GM12878 (cell line): ENCODE measurements at regions not wholly inside any gene's neighbourhood (a gene's known extent, or its start where the extent isn't known, plus 50 kb on each side); places are given as distances from the start of the nearest gene placed in this dataset.

Experiments used
- ATAC-seq: fragments of 200-7000 bp; cut with Tn5 transposase; 3 replicates; pipeline ENCODE4 v1.9.1; 2020; ENCODE audit warnings: mild to moderate bottlenecking, moderate library complexity
- BruUV-seq: library from RNA; stranded (reverse); fragments of 400-500 nt; replicated peaks from 2 replicates; lab custom pipeline; 2021; lab: Mats Ljungman, UMichigan
- CTCF ChIA-PET: fragments of 300-600 bp; sonication (Branson Sonifier 250); formaldehyde crosslinking; extraction: SDS; loops from one replicate; lab custom pipeline; 2021; ENCODE audit warnings: inconsistent platforms; lab: Yijun Ruan, JAX
- POLR2A ChIA-PET: fragments of 350-600 bp; formaldehyde crosslinking; extraction: SDS; loops from one replicate; lab custom pipeline; 2021; ENCODE audit warnings: inconsistent platforms; lab: Charles Lee
- RAD21 ChIA-PET: fragments of 300-600 bp; sonication (Branson Sonifier 250); formaldehyde crosslinking; loops from one replicate; lab custom pipeline; 2023; ENCODE audit warnings: antibody characterized with exemption; ENCODE audit not compliant: unreplicated experiment; lab: Charles Lee
- SMC1A ChIA-PET: fragments of 300-600 bp; sonication (Branson Sonifier 250); formaldehyde crosslinking; loops from one replicate; lab custom pipeline; 2023; ENCODE audit not compliant: unreplicated experiment, uncharacterized antibody; lab: Charles Lee
- DNase-seq: peaks from one replicate; pipeline ENCODE4 v3.0.0-alpha.2; 2011; ENCODE audit warnings: low read depth, low spot score
- FAIRE-seq: peaks from 3 replicates; lab custom pipeline; 2011; peaks lifted over from hg19 to GRCh38; lab: Jason Lieb, UNC
- H2AFZ ChIP-seq: 2 replicates; pipeline ENCODE4 v1.6.0; 2011; ENCODE audit warnings: low read depth, low read length, control low read depth; ENCODE audit not compliant: control insufficient read depth
- H3K27ac ChIP-seq: 2 replicates; pipeline ENCODE4 v1.5.1; 2011; ENCODE audit warnings: control low read depth; ENCODE audit not compliant: control insufficient read depth, insufficient read depth
- H3K27me3 ChIP-seq, 2 experiments: replicated peaks in 1 of 2; 2 replicates each; pipeline versions ENCODE4 v1.6.0 to v1.6.1; 2011; ENCODE audit warnings: low read length in 1 of 2; ENCODE audit not compliant: control insufficient read depth in 2 of 2, insufficient read depth in 2 of 2
- H3K36me3 ChIP-seq, 2 experiments: 2 replicates each; pipeline ENCODE4 v1.5.1; 2011; ENCODE audit warnings: low read length in 1 of 2; ENCODE audit not compliant: control insufficient read depth in 2 of 2, insufficient read depth in 2 of 2
- H3K4me1 ChIP-seq: 2 replicates; pipeline ENCODE4 v1.6.1; 2011; ENCODE audit warnings: mild to moderate bottlenecking, low read length, moderate library complexity, mixed read lengths; ENCODE audit not compliant: control insufficient read depth, insufficient read depth
- H3K4me2 ChIP-seq: 2 replicates; pipeline ENCODE4 v1.6.0; 2011; ENCODE audit warnings: control low read depth; ENCODE audit not compliant: control insufficient read depth, insufficient read depth
- H3K4me3 ChIP-seq: fragments of 200-600 bp; sonication (generic); 2 replicates; pipeline ENCODE4 v1.5.1; 2016
- H3K79me2 ChIP-seq: 2 replicates; pipeline ENCODE4 v1.6.0; 2011; ENCODE audit warnings: low read length; ENCODE audit not compliant: control insufficient read depth, insufficient read depth
- H3K9ac ChIP-seq: 2 replicates; pipeline ENCODE4 v1.8.0; 2011; ENCODE audit warnings: low read length, control low read depth, mixed read lengths; ENCODE audit not compliant: control insufficient read depth, insufficient read depth
- H3K9me3 ChIP-seq: replicated peaks from 3 replicates; pipeline ENCODE4 v1.5.1; 2011; ENCODE audit warnings: mild to moderate bottlenecking, low read length; ENCODE audit not compliant: control insufficient read depth, insufficient read depth
- H4K20me1 ChIP-seq: 2 replicates; pipeline ENCODE4 v1.6.0; 2011; ENCODE audit not compliant: control insufficient read depth, insufficient read depth
- BCL3 ChIP-seq: IDR thresholded peaks from 2 replicates; pipeline ENCODE4 v1.6.1; 2011; ENCODE audit warnings: borderline replicate concordance, low read depth, mild to moderate bottlenecking, moderate library complexity, low read length; ENCODE audit not compliant: insufficient read depth, poor library complexity, severe bottlenecking
- CBFB ChIP-seq: IDR thresholded peaks from 2 replicates; pipeline ENCODE4 v1.6.1; 2016; ENCODE audit warnings: antibody characterized with exemption, low read depth
- CBX5 ChIP-seq: sonication (generic); IDR thresholded peaks from 2 replicates; pipeline ENCODE4 v1.6.1; 2016; ENCODE audit warnings: low read depth, moderate library complexity, mild to moderate bottlenecking, inconsistent platforms
- CREM ChIP-seq: IDR thresholded peaks from 2 replicates; pipeline ENCODE4 v1.6.1; 2014; ENCODE audit warnings: antibody characterized with exemption, low read depth
- E2F8 ChIP-seq: fragments of 450-650 bp; IDR thresholded peaks from 2 replicates; pipeline ENCODE4 v1.6.1; 2018; ENCODE audit warnings: mild to moderate bottlenecking, low read depth, moderate library complexity; ENCODE audit not compliant: partially characterized antibody
- JUND ChIP-seq: IDR thresholded peaks from 2 replicates; pipeline ENCODE4 v1.6.1; 2012; ENCODE audit warnings: low read depth, mild to moderate bottlenecking, low read length, improper control_type of control experiment, moderate library complexity
- MYB ChIP-seq: fragments of 150-350 bp; IDR thresholded peaks from 2 replicates; pipeline ENCODE4 v1.6.1; 2014; ENCODE audit warnings: mild to moderate bottlenecking, low read depth, low read length, borderline replicate concordance
- RAD51 ChIP-seq: fragments of 450-650 bp; IDR thresholded peaks from 2 replicates; pipeline ENCODE4 v1.6.1; 2016; ENCODE audit warnings: moderate library complexity, mild to moderate bottlenecking, inconsistent platforms
- RCOR1 ChIP-seq: conservative IDR thresholded peaks from 2 replicates; pipeline ENCODE4 v1.6.1; 2012; ENCODE audit warnings: low read depth, low read length, improper control_type of control experiment
- SP1 ChIP-seq: IDR thresholded peaks from one replicate; pipeline ENCODE4 v1.6.1; 2011; ENCODE audit warnings: low read depth, low read length
- STAT1 ChIP-seq: fragments of 450-650 bp; conservative IDR thresholded peaks from 2 replicates; pipeline ENCODE4 v1.6.1; 2014; ENCODE audit warnings: antibody characterized with exemption, mild to moderate bottlenecking
- TAF1 ChIP-seq: IDR thresholded peaks from 2 replicates; pipeline ENCODE4 v1.6.1; 2011; ENCODE audit warnings: mild to moderate bottlenecking, low read depth, low read length, borderline replicate concordance
- TCF3 ChIP-seq: IDR thresholded peaks from 2 replicates; pipeline ENCODE4 v1.6.1; 2012; ENCODE audit warnings: low read depth, mild to moderate bottlenecking, low read length, borderline replicate concordance; ENCODE audit not compliant: insufficient read depth
- YBX1 ChIP-seq: fragments of 450-650 bp; IDR thresholded peaks from 2 replicates; pipeline ENCODE4 v1.6.1; 2016; ENCODE audit warnings: antibody characterized with exemption
- ZBTB11 ChIP-seq: fragments of 450-650 bp; formaldehyde crosslinking; IDR thresholded peaks from 2 replicates; pipeline ENCODE4 v1.5.0; 2022; ENCODE audit warnings: mild to moderate bottlenecking, missing genetic modification characterization
- ZNF622 ChIP-seq: fragments of 450-650 bp; IDR thresholded peaks from 2 replicates; pipeline ENCODE4 v1.6.1; 2017; ENCODE audit warnings: mild to moderate bottlenecking, inconsistent platforms
- WGBS: methylation state at CpG from one replicate; pipeline ENCODE4 v1.1.6; 2016; ENCODE audit warnings: low lambda C conversion rate; ENCODE audit not compliant: insufficient replicate concordance, insufficient coverage; ENCODE audit errors: missing lambda C conversion rate; 5-methylcytosine and 5-hydroxymethylcytosine counted together
- in situ Hi-C: fragments of 300-500 bp; cut with MboI; formaldehyde crosslinking; loops from 9 replicates; pipeline ENCODE4 v1.14.3; 2018; ENCODE audit warnings: mixed read lengths
- intact Hi-C: fragments of 100-400 bp; cut with micrococcal nuclease; formaldehyde crosslinking; loops from one replicate; pipeline ENCODE4 v1.14.2; 2022; ENCODE audit not compliant: unreplicated experiment

DNA sequence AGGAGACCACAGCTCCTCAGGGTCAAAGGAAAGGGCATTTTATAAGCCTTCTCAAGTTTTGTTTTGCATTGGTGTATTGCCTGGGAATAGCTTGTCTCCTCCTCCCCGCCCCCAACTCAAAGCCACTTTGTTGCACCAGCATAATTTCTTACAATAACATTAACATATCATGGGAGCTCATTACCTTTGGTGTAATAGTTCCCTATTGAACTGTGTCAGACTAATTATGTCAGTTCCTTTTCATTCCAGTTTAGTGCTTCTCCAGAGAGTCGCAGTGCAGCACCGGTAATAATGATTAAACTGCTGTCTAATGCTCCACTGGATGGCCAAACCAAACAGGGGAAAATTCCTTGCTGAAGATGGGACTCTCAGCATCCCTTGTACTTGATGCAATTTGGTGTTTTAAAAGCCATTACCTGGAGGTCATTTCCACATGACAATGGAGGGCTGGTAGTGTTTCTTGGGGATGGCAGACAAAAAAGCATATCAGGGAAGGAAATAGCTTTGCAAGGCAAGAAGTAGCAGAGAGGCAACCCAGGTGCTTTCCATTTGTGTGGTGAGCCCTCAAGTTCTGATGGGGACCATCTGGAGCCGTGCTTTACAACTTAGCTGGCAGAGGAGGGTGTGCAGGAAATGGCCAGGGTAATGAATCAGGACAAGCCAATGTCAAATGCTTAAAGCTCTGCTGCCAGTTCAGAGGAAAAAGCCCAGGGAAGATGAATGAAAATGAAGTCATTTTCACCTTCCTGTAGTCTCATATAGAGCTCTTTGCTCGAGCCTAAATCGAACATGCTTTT, 91.5 kb upstream of the NLRP1 start (continued):
- TF ChIP-seq MYB (no peak), SP1 (no peak), BCL3 (no peak)

DNA sequence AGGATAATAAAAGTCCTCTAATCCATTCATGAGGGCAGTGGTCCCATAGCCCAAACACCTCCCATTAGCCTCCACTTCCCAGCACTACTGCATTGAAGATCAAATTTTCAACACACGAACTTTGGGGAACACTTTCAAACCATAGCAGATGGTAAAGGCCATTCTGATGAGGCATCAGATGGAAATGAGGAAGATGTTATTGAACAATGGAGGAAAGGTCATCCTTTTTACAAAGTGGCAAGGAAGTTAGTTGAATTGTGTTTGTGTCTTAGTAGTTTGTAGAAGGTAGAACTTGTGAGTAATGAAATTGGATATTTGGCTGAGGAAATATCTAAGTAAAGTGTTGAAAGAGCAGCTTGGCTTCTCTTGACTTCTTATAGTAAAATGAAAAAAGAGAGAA, 93.3 kb upstream of the NLRP1 start:
- DNase-seq: no peak
- H3K27ac ChIP-seq: no peak overlapping the region
- H4K20me1 ChIP-seq: no peaks in the 10 kb centered on the region
- intact Hi-C loops: no loop called here
- ChIA-PET POLR2A (no interaction called here), SMC1A (interaction anchor here (0.6 kb wide), 1 partner anchor 7 kb away, joined by 3 read pairs; no protein-coding TSS in a partner anchor), RAD21 (no interaction called here), CTCF (no interaction called here)
- H2AFZ ChIP-seq: no peak overlapping the region
- peaks cover 2% of the 10 kb centered on the region; the same call in 1 of the 2 replicates for H3K4me1 ChIP-seq
- H3K79me2 ChIP-seq: no peaks in the 10 kb centered on the region
- no peaks in the 10 kb centered on the region for H3K9me3 ChIP-seq
- no TSS peak for BruUV-seq
- no peak overlapping the region for H3K9ac ChIP-seq
- no peak for FAIRE-seq
- ATAC-seq: no peak
- no peak for TF ChIP-seq E2F8
- TF ChIP-seq STAT1: no peak
- no peak for TF ChIP-seq ZBTB11 (CRISPR knock-in tag)
- TF ChIP-seq CBX5: no peak
- no peak for TF ChIP-seq CREM
- TF ChIP-seq CBFB: no peak
- TF ChIP-seq RAD51: no peak
- no peak for TF ChIP-seq YBX1
- no peak for TF ChIP-seq TAF1
- TF ChIP-seq TCF3: no peak
- TF ChIP-seq RCOR1: no peak
- no peak for TF ChIP-seq JUND
- no peak for TF ChIP-seq ZNF622
- H3K27me3 ChIP-seq: peaks cover 0 to 2% of the 10 kb centered on the region in 2 experiments; a peak in 1 of 4 replicates
- no peak overlapping the region for H3K4me2 ChIP-seq
- WGBS: 5% methylated on average over 1 of the region's 1 CpG
- no peaks in the 10 kb centered on the region for H3K36me3 ChIP-seq
- H3K4me3 ChIP-seq: no peak overlapping the region
- in situ Hi-C loops: no loop called here
